ENCODE measurements at regions not wholly inside any gene's neighbourhood (a gene's known extent, or its start where the extent isn't known, plus 50 kb on each side); places are given as distances from the start of the nearest gene placed in this dataset.
"Not testable (repeated sequence)": the region's sequence is repeated elsewhere in the genome, so short reads cannot be mapped to it uniquely, and the experiment has no call there.

- DNase-seq, result not testable (repeated sequence)
Measured at GRCh38 chr4:118505491-118505890, 152.7 kb upstream of the PRSS12 start.

GRCh38 chr4:118512870-118513269 lies 160.1 kb upstream of the PRSS12 start:
- not testable (repeated sequence) for DNase-seq

GRCh38 chr4:118514332-118514731 lies 161.5 kb upstream of the PRSS12 start:
- not testable (repeated sequence) for DNase-seq

GRCh38 chr4:118516107-118516506 lies 163.3 kb upstream of the PRSS12 start:
- not testable (repeated sequence) for DNase-seq

GRCh38 chr4:118530107-118530506 lies 155.1 kb upstream of the METTL14 start:
- not testable (repeated sequence) for DNase-seq

- not testable (repeated sequence) for DNase-seq
Measured at GRCh38 chr4:118531947-118532346, 153.2 kb upstream of the METTL14 start.

GRCh38 chr4:118535788-118536187 lies 149.4 kb upstream of the METTL14 start:
- not testable (repeated sequence) for DNase-seq

- not testable (repeated sequence) for DNase-seq
Measured at GRCh38 chr4:118539412-118540077, 145.6 kb upstream of the METTL14 start.

GRCh38 chr4:118556576-118556975 lies 128.6 kb upstream of the METTL14 start:
- DNase-seq, result not testable (repeated sequence)

GRCh38 chr4:118557298-118557851 lies 127.8 kb upstream of the METTL14 start:
- no peak for DNase-seq

GRCh38 chr4:118558188-118558587 lies 127.0 kb upstream of the METTL14 start:
- not testable (repeated sequence) for DNase-seq

GRCh38 chr4:118561559-118561958 lies 123.6 kb upstream of the METTL14 start:
- not testable (repeated sequence) for DNase-seq

- DNase-seq, result not testable (repeated sequence)
Measured at GRCh38 chr4:118566003-118566513, 119.1 kb upstream of the METTL14 start.

- not testable (repeated sequence) for DNase-seq
Measured at GRCh38 chr4:118572991-118573390, 112.2 kb upstream of the METTL14 start.

- not testable (repeated sequence) for DNase-seq
Measured at GRCh38 chr4:118574251-118574913, 110.8 kb upstream of the METTL14 start.

GRCh38 chr4:118575057-118575456 lies 110.1 kb upstream of the METTL14 start:
- DNase-seq, result not testable (repeated sequence)

GRCh38 chr4:118575726-118576125 lies 109.5 kb upstream of the METTL14 start:
- DNase-seq, result not testable (repeated sequence)

- DNase-seq, result not testable (repeated sequence)
Measured at GRCh38 chr4:118576709-118577219, 108.4 kb upstream of the METTL14 start.

- DNase-seq, result no peak
Measured at GRCh38 chr4:118585015-118585414, 100.2 kb upstream of the METTL14 start.

- DNase-seq, result no peak
Measured at GRCh38 chr4:118586357-118586790, 98.8 kb upstream of the METTL14 start.

GRCh38 chr4:118587116-118587831 lies 97.9 kb upstream of the METTL14 start:
- DNase-seq, result no peak

- no peak for DNase-seq
Measured at GRCh38 chr4:118587946-118588345, 97.2 kb upstream of the METTL14 start.

Measured in CD4-positive, alpha-beta T cell treated with Interleukin-6 for 4 hours (primary cell).